Liver (tissue), 8 donors: ENCODE measurements at regions not wholly inside any gene's neighbourhood (a gene's known extent, or its start where the extent isn't known, plus 50 kb on each side); places are given as distances from the start of the nearest gene placed in this dataset.
A peak's percentile ranks its signal among the peaks of the same experiment; 100 is the strongest.

Experiments used
- DNase-seq: peaks from one replicate; pipeline ENCODE4 v3.0.0-alpha.2; 2017; ENCODE audit warnings: low spot score
- H3K27ac ChIP-seq, 2 donors: one replicate each; pipeline ENCODE4 v1.7.0; 2013; ENCODE audit warnings: inconsistent platforms in 2 of 2, low read length in 2 of 2, control low read depth in 1 of 2, low read depth in 1 of 2, mild to moderate bottlenecking in 1 of 2
- H3K27me3 ChIP-seq, 4 donors: one replicate each; pipeline versions ENCODE4 v1.6.1 to v1.7.0; 2013; ENCODE audit warnings: low read length in 3 of 4, inconsistent platforms in 1 of 4, mild to moderate bottlenecking in 1 of 4, moderate library complexity in 1 of 4; ENCODE audit not compliant: control insufficient read depth in 4 of 4, insufficient read depth in 4 of 4
- H3K36me3 ChIP-seq, 4 donors: one replicate each; pipeline versions ENCODE4 v1.6.1 to v1.7.0; 2013; ENCODE audit warnings: low read length in 3 of 4, mild to moderate bottlenecking in 3 of 4, low read depth in 1 of 4, moderate library complexity in 1 of 4; ENCODE audit not compliant: control insufficient read depth in 4 of 4, insufficient read depth in 3 of 4
- H3K4me1 ChIP-seq, 4 donors: one replicate each; pipeline versions ENCODE4 v1.6.1 to v1.7.0; 2013; ENCODE audit warnings: low read length in 3 of 4, mild to moderate bottlenecking in 3 of 4, moderate library complexity in 1 of 4; ENCODE audit not compliant: control insufficient read depth in 4 of 4, insufficient read depth in 4 of 4
- H3K4me3 ChIP-seq, 3 donors: one replicate each; pipeline versions ENCODE4 v1.6.1 to v1.7.0; 2013; ENCODE audit warnings: low read length in 3 of 3, control low read depth in 1 of 3, low read depth in 1 of 3, mild to moderate bottlenecking in 1 of 3
- H3K9ac ChIP-seq, 2 donors: one replicate each; pipeline ENCODE4 v1.7.0; 2013; ENCODE audit warnings: low read length in 2 of 2, mild to moderate bottlenecking in 2 of 2, moderate library complexity in 2 of 2, control low read depth in 1 of 2, low read depth in 1 of 2
- H3K9me3 ChIP-seq, 4 donors: one replicate each; pipeline versions ENCODE4 v1.6.1 to v1.7.0; 2013; ENCODE audit warnings: low read length in 3 of 4; ENCODE audit not compliant: control insufficient read depth in 4 of 4
- ATF3 ChIP-seq: IDR thresholded peaks from 2 replicates; pipeline ENCODE4 v1.6.1; 2016; ENCODE audit warnings: antibody characterized with exemption
- CTCF ChIP-seq: fragments of 150-350 bp; IDR thresholded peaks from 2 replicates; pipeline ENCODE4 v1.5.1; 2017; ENCODE audit warnings: improper control_type of control experiment, low read depth, low read length; ENCODE audit not compliant: missing input control
- FOXA1 ChIP-seq: IDR thresholded peaks from 2 replicates; pipeline ENCODE4 v1.6.1; 2016; ENCODE audit warnings: antibody characterized with exemption
- FOXA2 ChIP-seq: IDR thresholded peaks from 2 replicates; pipeline ENCODE4 v1.6.1; 2016; ENCODE audit warnings: antibody characterized with exemption
- GABPA ChIP-seq, 2 donors: IDR thresholded peaks in 1 of 2; conservative IDR thresholded peaks in 1 of 2; 2 replicates each; pipeline ENCODE4 v1.6.1; 2016; ENCODE audit warnings: antibody characterized with exemption in 2 of 2, mild to moderate bottlenecking in 1 of 2, moderate library complexity in 1 of 2
- HNF4A ChIP-seq, 2 donors: conservative IDR thresholded peaks; 2 replicates each; pipeline ENCODE4 v1.6.1; 2016; ENCODE audit warnings: antibody characterized with exemption in 2 of 2, mild to moderate bottlenecking in 2 of 2
- HNF4G ChIP-seq: IDR thresholded peaks from 2 replicates; pipeline ENCODE4 v1.6.1; 2016; ENCODE audit warnings: antibody characterized with exemption
- JUND ChIP-seq, 2 donors: IDR thresholded peaks; 2 replicates each; pipeline ENCODE4 v1.6.1; 2016; ENCODE audit warnings: antibody characterized with exemption in 2 of 2
- NR2F2 ChIP-seq: IDR thresholded peaks from 2 replicates; pipeline ENCODE4 v1.6.1; 2016; ENCODE audit warnings: antibody characterized with exemption
- RAD21 ChIP-seq, 2 donors: IDR thresholded peaks; 2 replicates each; pipeline ENCODE4 v1.6.1; 2016; ENCODE audit warnings: antibody characterized with exemption in 2 of 2, mild to moderate bottlenecking in 2 of 2
- REST ChIP-seq: IDR thresholded peaks from 2 replicates; pipeline ENCODE4 v1.6.1; 2016; ENCODE audit warnings: antibody characterized with exemption, mild to moderate bottlenecking
- RXRA ChIP-seq, 2 donors: IDR thresholded peaks; 2 replicates each; pipeline ENCODE4 v1.6.1; 2017 to 2018; ENCODE audit warnings: antibody characterized with exemption in 2 of 2, mild to moderate bottlenecking in 1 of 2
- SP1 ChIP-seq: IDR thresholded peaks from 2 replicates; pipeline ENCODE4 v1.6.1; 2018; ENCODE audit warnings: antibody characterized with exemption, mild to moderate bottlenecking
- TAF1 ChIP-seq: conservative IDR thresholded peaks from 2 replicates; pipeline ENCODE4 v1.6.1; 2016; ENCODE audit warnings: antibody characterized with exemption, mild to moderate bottlenecking
- YY1 ChIP-seq: IDR thresholded peaks from 2 replicates; pipeline ENCODE4 v1.6.1; 2016; ENCODE audit warnings: antibody characterized with exemption, mild to moderate bottlenecking
- ZBTB33 ChIP-seq: IDR thresholded peaks from 2 replicates; pipeline ENCODE4 v1.6.1; 2016; ENCODE audit warnings: antibody characterized with exemption
- WGBS: extraction: QIAGEN DNeasy Blood & Tissue Kit; methylation state at CpG from one replicate; pipeline ENCODE4 v1.1.7; 2013; 5-methylcytosine and 5-hydroxymethylcytosine counted together
- TF ChIP-seq, protein P1 (sequence below): IDR thresholded peaks from 2 replicates; pipeline ENCODE4 v1.6.1; 2016; ENCODE audit warnings: antibody characterized with exemption
- donor health status: healthy.
- donor health status: healthy.
- donor health status: healthy.
- donor health status: healthy.
- donor health status: healthy.

GRCh38 chr3:176428552-176428951, 768.7 kb downstream of the TBL1XR1 start:
- no peaks in the 10 kb centered on the region for H3K9me3 ChIP-seq
- no peaks in the 10 kb centered on the region for H3K27me3 ChIP-seq
- no peak for DNase-seq
- H3K4me1 ChIP-seq = peaks cover 1 to 7% (median 4%) of the 10 kb centered on the region in 4 donors
- no peaks in the 10 kb centered on the region for H3K36me3 ChIP-seq
- H3K9ac ChIP-seq = no peak overlapping the region
- H3K4me3 ChIP-seq = no peak overlapping the region
- no peak overlapping the region for H3K27ac ChIP-seq
- TF ChIP-seq ATF3 (no peak), ZBTB33 (no peak), RXRA (IDR thresholded peaks at IDR 0.05) (no peak), HNF4A (conservative IDR thresholded peaks at IDR 0.05) (no peak), REST (no peak), SP1 (no peak), GABPA (IDR thresholded peaks at IDR 0.05 in 1 of 2, conservative IDR thresholded peaks at IDR 0.05 in 1 of 2) (no peak), CTCF (no peak), JUND (IDR thresholded peaks at IDR 0.05) (no peak), FOXA1 (no peak), HNF4G (no peak), FOXA2 (no peak), YY1 (no peak), TAF1 (no peak), NR2F2 (no peak), RAD21 (IDR thresholded peaks at IDR 0.05) (no peak)
- TF ChIP-seq, protein P1, sequence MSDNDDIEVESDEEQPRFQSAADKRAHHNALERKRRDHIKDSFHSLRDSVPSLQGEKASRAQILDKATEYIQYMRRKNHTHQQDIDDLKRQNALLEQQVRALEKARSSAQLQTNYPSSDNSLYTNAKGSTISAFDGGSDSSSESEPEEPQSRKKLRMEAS = no peak
- 63% methylated on average over 4 of the region's 4 CpGs for WGBS

- Histone ChIP-seq H3K27me3 (no peaks in the 10 kb centered on the region), H3K27ac (no peak overlapping the region), H3K4me3 (no peak overlapping the region), H3K36me3 (no peaks in the 10 kb centered on the region), H3K9ac (no peak overlapping the region), H3K4me1 (peaks cover 1 to 7% (median 4%) of the 10 kb centered on the region in 4 donors), H3K9me3 (no peaks in the 10 kb centered on the region)
- TF ChIP-seq YY1 (peak; percentile 16), JUND (IDR thresholded peaks at IDR 0.05) (peak in 1 of 2 donors; percentile 45), HNF4A (conservative IDR thresholded peaks at IDR 0.05) (peak in 1 of 2 donors; percentile 16)
- TF ChIP-seq, protein P1 = no peak
- DNase-seq = no peak
Measured at GRCh38 chr3:176426371-176426770, 770.9 kb downstream of the TBL1XR1 start.
